Kidney epithelial cell (primary cell): ENCODE measurements at regions not wholly inside any gene's neighbourhood (a gene's known extent, or its start where the extent isn't known, plus 50 kb on each side); places are given as distances from the start of the nearest gene placed in this dataset.

Experiments used
- DNase-seq: peaks from one replicate; pipeline ENCODE4 v3.0.0-alpha.2; 2010; ENCODE audit warnings: low read depth
- H3K27me3 ChIP-seq: 2 replicates; pipeline ENCODE4 v1.6.0; 2011; ENCODE audit warnings: low read length; ENCODE audit not compliant: control insufficient read depth, insufficient read depth
- H3K36me3 ChIP-seq: 2 replicates; pipeline ENCODE4 v1.5.1; 2011; ENCODE audit warnings: low read length; ENCODE audit not compliant: control insufficient read depth, insufficient read depth
- H3K4me3 ChIP-seq: 2 replicates; pipeline ENCODE4 v1.5.1; 2011; ENCODE audit warnings: low read depth, mild to moderate bottlenecking, control low read depth, low read length
- TF ChIP-seq, protein P1 (sequence below): IDR thresholded peaks from 2 replicates; pipeline ENCODE4 v1.5.1; 2011; ENCODE audit warnings: mild to moderate bottlenecking, moderate library complexity, low read length, control low read depth, inconsistent platforms; ENCODE audit not compliant: insufficient read depth, poor library complexity, severe bottlenecking

DNA sequence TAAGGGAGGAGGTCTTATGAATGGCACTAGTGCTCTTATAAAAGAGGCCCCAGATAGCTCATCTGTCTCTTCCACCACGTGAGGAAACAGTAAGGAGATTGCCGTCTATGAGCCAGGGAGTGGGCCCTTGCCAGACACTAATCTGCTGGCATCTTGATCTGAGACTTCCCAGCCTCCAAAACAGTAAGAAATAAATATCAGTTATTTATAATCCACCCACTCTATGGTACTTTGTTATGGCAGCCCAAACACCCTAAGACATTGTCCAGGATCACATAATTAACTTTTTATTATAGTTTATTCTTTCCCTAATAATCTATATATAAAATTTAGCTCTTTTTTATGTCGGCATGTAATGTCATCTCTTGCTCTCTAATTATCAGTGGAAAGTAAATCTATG, 144.0 kb upstream of the IRF2BP2 start:
- Histone ChIP-seq H3K27me3 (no peaks in the 10 kb centered on the region), H3K36me3 (no peaks in the 10 kb centered on the region), H3K4me3 (no peak overlapping the region)
- TF ChIP-seq, protein P1, sequence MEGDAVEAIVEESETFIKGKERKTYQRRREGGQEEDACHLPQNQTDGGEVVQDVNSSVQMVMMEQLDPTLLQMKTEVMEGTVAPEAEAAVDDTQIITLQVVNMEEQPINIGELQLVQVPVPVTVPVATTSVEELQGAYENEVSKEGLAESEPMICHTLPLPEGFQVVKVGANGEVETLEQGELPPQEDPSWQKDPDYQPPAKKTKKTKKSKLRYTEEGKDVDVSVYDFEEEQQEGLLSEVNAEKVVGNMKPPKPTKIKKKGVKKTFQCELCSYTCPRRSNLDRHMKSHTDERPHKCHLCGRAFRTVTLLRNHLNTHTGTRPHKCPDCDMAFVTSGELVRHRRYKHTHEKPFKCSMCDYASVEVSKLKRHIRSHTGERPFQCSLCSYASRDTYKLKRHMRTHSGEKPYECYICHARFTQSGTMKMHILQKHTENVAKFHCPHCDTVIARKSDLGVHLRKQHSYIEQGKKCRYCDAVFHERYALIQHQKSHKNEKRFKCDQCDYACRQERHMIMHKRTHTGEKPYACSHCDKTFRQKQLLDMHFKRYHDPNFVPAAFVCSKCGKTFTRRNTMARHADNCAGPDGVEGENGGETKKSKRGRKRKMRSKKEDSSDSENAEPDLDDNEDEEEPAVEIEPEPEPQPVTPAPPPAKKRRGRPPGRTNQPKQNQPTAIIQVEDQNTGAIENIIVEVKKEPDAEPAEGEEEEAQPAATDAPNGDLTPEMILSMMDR = no peak
- no peak for DNase-seq

DNA sequence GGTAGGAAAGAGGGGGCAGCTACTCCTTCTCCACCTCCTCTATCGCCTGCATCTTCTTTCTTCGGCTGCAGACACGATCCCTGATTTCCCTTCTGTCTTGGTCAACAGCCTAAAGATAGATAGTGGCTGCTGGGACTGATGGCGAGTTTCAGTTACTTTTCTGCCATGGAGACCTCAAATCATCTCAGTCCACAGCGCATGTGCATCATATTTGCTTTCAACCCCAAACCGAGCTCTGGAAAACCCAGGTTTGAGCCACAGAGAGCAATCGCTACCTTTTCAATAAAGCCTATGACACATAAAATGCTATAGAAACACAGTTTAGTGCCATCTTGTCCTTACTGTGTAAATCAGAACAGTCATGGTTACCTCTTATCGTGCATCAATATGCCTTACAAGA, 142.9 kb upstream of the IRF2BP2 start:
- Histone ChIP-seq H3K27me3 (no peaks in the 10 kb centered on the region), H3K4me3 (no peak overlapping the region), H3K36me3 (no peaks in the 10 kb centered on the region)
- no peak for DNase-seq
- TF ChIP-seq, protein P1 = no peak

DNA sequence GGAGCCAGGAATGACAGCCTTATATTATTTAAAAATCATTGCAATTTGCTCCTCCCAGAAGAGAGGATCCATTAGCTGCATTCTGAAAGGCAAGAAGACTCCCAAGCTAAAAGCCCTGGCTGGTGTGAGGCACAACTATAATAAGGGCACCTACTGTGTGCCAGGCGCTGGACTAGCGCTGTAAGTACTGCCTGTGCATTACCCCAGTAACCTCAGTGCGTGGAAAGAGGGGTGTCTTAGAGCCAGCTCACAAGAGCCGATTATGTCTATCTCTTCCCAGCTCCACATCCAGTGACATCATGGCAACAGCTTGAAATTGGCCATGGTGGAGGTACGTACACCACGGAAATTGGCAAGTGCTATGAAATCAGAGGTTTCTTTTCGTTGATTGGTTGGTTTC, 141.7 kb upstream of the IRF2BP2 start:
- Histone ChIP-seq H3K27me3 (no peaks in the 10 kb centered on the region), H3K4me3 (no peak overlapping the region), H3K36me3 (no peaks in the 10 kb centered on the region)
- TF ChIP-seq, protein P1 = no peak
- no peak for DNase-seq

DNA sequence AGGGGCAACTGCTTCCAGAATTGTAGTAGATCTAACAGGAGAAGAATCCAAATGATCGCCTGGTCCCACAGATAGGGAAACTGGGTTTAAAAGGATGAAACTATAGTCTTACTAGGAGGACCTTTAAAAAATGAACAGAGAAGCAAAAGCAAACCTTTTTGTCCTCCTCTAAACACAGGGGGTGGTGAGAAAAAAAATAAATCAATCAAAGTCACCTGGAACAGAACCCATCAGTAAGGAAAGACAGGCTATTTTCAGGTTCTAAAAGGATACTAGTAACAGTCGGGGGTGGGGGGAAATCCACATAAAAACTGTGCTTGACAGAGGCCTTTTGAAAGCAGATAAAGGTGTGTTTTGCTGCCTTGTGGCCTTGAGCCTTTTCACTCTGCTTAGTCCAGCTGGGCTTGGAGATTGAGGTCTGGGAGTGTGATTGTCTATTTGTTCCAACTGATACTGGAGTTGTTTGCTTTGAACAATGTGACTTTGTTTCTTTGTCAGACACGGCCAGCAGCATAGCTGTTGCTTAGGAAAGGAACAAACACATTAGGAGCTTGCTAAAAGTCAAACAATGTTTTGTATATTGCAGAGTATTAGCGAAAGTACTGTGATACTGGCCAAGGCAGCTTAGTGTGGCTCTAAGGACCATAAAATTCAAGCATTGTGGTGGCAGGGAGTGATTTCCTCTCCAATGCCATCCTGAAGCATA, 141.1 kb upstream of the IRF2BP2 start:
- no peaks in the 10 kb centered on the region for H3K36me3 ChIP-seq
- no peaks in the 10 kb centered on the region for H3K27me3 ChIP-seq
- H3K4me3 ChIP-seq = no peak overlapping the region
- no peak for DNase-seq
- TF ChIP-seq, protein P1 = no peak

DNA sequence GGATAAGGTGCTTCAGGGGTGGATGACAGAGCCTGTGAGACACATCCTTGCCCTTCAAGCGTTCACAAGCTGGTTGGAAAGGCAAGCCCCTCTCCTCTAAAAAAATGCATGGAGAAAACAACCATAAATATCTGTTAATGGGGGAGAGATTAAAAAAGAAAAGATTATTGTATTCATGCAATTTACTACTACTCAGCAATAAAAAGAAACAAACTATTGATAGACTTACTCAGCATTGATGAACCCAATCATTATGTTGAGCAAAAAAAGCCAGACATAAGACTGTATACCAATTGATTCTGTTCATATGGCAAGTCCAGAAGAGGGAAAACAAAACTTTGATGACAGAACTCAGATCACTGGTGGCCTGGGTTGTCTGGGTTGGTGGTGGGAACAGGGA, 138.7 kb upstream of the IRF2BP2 start:
- TF ChIP-seq, protein P1 = no peak
- Histone ChIP-seq H3K27me3 (no peaks in the 10 kb centered on the region), H3K4me3 (no peak overlapping the region), H3K36me3 (no peaks in the 10 kb centered on the region)
- no peak for DNase-seq

DNA sequence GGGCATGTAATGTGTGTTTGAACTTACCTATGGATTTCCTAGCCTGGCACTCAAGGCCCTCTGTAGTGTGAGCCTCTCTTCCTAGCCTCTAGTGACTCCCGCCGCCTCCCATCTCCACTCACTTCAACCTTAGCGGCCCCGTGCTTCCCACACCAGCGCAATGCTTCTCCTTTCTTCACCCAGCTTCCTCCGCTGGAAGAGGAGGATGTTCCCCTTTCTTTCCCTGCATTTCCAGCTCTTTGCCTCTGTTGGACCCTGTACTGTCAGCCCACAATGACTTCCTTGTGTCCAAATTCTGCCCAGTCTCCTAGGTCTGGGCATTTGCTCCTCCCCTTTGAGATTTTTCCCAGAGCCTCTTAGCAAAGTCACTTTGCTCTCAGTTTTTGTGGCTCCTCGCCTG, 138.1 kb upstream of the IRF2BP2 start:
- Histone ChIP-seq H3K36me3 (no peaks in the 10 kb centered on the region), H3K4me3 (no peak overlapping the region), H3K27me3 (no peaks in the 10 kb centered on the region)
- no peak for DNase-seq
- TF ChIP-seq, protein P1 = no peak
